HepG2 (cell line): ENCODE measurements at regions not wholly inside any gene's neighbourhood (a gene's known extent, or its start where the extent isn't known, plus 50 kb on each side); places are given as distances from the start of the nearest gene placed in this dataset.

Experiments
- KDM6A ChIP-seq: IDR thresholded peaks from 2 replicates; pipeline ENCODE4 v1.6.1; 2016; ENCODE audit warnings: low read depth
- ONECUT2 ChIP-seq: sonication (generic); formaldehyde crosslinking; IDR thresholded peaks from 2 replicates; pipeline ENCODE4 v1.4.0; 2020; ENCODE audit warnings: missing genetic modification reagents
- ZNF275 ChIP-seq: sonication (generic); formaldehyde crosslinking; IDR thresholded peaks from 2 replicates; pipeline ENCODE4 v1.8.0; 2022; ENCODE audit warnings: missing genetic modification reagents, mild to moderate bottlenecking, inconsistent platforms, borderline replicate concordance
- ZNF318 ChIP-seq: sonication (generic); formaldehyde crosslinking; IDR thresholded peaks from 2 replicates; pipeline ENCODE4 v1.4.0; 2020; ENCODE audit warnings: mild to moderate bottlenecking, missing genetic modification reagents

- TF ChIP-seq ZNF275 (CRISPR knock-in tag): no peak
- TF ChIP-seq ZNF318 (CRISPR knock-in tag): no peak
- TF ChIP-seq KDM6A (CRISPR knock-in tag): no peak
- TF ChIP-seq ONECUT2 (CRISPR knock-in tag): no peak
Observed at GRCh38 chr2:240245706-240246105, 105.2 kb upstream of the OTOS start (continued).
